ENCODE measurements at regions not wholly inside any gene's neighbourhood (a gene's known extent, or its start where the extent isn't known, plus 50 kb on each side); places are given as distances from the start of the nearest gene placed in this dataset.

DNA sequence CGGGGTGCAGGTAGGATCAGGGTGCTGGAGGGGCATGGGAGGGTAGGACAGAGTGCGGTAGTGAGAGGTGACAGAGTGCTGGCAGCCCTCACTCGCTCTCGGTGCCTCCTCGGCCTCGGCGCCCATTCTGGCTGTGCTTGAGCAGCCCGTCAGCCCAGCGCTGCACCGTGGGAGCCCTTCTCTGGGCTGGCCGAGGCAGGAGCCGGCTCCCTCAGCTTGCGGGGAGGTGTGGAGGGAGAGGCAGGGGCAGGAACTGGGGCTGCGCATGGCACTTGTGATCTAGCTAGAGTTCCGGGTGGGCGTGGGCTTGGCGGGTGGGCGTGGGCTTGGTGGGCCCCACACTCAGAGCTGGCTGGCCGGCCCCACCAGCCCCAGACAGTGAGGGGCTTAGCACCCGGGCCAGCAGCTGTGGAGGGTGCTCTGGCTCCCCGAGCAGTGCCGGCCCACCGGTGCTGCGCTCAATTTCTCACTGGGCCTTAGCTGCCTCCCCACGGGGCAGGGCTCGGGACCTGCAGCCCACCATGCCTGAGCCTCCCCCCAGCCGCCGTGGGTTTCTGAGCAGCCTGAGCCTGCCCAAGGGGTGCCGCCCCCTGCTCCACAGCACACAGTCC lies 112.8 kb upstream of the DUSP22 start:
- TF ChIP-seq EZH2 (IDR thresholded peaks at IDR 0.05; ENCODE audit: low read depth): no peak
- TF ChIP-seq, protein P1, sequence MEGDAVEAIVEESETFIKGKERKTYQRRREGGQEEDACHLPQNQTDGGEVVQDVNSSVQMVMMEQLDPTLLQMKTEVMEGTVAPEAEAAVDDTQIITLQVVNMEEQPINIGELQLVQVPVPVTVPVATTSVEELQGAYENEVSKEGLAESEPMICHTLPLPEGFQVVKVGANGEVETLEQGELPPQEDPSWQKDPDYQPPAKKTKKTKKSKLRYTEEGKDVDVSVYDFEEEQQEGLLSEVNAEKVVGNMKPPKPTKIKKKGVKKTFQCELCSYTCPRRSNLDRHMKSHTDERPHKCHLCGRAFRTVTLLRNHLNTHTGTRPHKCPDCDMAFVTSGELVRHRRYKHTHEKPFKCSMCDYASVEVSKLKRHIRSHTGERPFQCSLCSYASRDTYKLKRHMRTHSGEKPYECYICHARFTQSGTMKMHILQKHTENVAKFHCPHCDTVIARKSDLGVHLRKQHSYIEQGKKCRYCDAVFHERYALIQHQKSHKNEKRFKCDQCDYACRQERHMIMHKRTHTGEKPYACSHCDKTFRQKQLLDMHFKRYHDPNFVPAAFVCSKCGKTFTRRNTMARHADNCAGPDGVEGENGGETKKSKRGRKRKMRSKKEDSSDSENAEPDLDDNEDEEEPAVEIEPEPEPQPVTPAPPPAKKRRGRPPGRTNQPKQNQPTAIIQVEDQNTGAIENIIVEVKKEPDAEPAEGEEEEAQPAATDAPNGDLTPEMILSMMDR (conservative IDR thresholded peaks at IDR 0.05): no peak

Data from PC-9 (cell line).